HEK293T (cell line): ENCODE measurements at regions not wholly inside any gene's neighbourhood (a gene's known extent, or its start where the extent isn't known, plus 50 kb on each side); places are given as distances from the start of the nearest gene placed in this dataset.

Experiments
- CTCF ChIA-PET: fragments of 350-600 bp; formaldehyde crosslinking; extraction: SDS; loops from one replicate; lab custom pipeline; 2021; ENCODE audit warnings: antibody characterized with exemption, inconsistent platforms; lab: Yijun Ruan, JAX
- POLR2A ChIA-PET: fragments of 350-600 bp; formaldehyde crosslinking; extraction: SDS; loops from one replicate; lab custom pipeline; 2020; ENCODE audit warnings: antibody characterized with exemption, inconsistent platforms; lab: Yijun Ruan, JAX
- DNase-seq: peaks from one replicate; pipeline ENCODE4 v3.0.0; 2012; ENCODE audit warnings: mixed read lengths; ENCODE audit errors: extremely low spot score
- ARNT ChIP-seq: fragments of 450-650 bp; IDR thresholded peaks from 2 replicates; pipeline ENCODE4 v1.6.1; 2017; ENCODE audit warnings: mild to moderate bottlenecking
- BHLHE40 ChIP-seq: fragments of 450-650 bp; IDR thresholded peaks from 2 replicates; pipeline ENCODE4 v1.6.1; 2016; ENCODE audit warnings: mild to moderate bottlenecking, moderate library complexity, borderline replicate concordance
- CTBP1 ChIP-seq: fragments of 450-650 bp; IDR thresholded peaks from 2 replicates; pipeline ENCODE4 v1.6.1; 2016; ENCODE audit warnings: borderline replicate concordance
- ELF4 ChIP-seq: fragments of 450-650 bp; IDR thresholded peaks from 2 replicates; pipeline ENCODE4 v1.6.1; 2017; ENCODE audit warnings: antibody characterized with exemption
- FOXA1 ChIP-seq: fragments of 450-650 bp; IDR thresholded peaks from 2 replicates; pipeline ENCODE4 v1.6.1; 2016; ENCODE audit warnings: mild to moderate bottlenecking
- FOXK2 ChIP-seq: fragments of 450-650 bp; IDR thresholded peaks from 2 replicates; pipeline ENCODE4 v1.6.1; 2016; ENCODE audit warnings: mild to moderate bottlenecking
- FOXM1 ChIP-seq: fragments of 450-650 bp; IDR thresholded peaks from 2 replicates; pipeline ENCODE4 v1.6.1; 2017; ENCODE audit warnings: mild to moderate bottlenecking, borderline replicate concordance
- HDGF ChIP-seq: fragments of 450-650 bp; IDR thresholded peaks from 2 replicates; pipeline ENCODE4 v1.6.1; 2017; ENCODE audit warnings: antibody characterized with exemption, borderline replicate concordance
- L3MBTL2 ChIP-seq: fragments of 450-650 bp; conservative IDR thresholded peaks from 2 replicates; pipeline ENCODE4 v1.6.1; 2016; ENCODE audit warnings: mild to moderate bottlenecking
- LEF1 ChIP-seq: fragments of 450-650 bp; IDR thresholded peaks from 2 replicates; pipeline ENCODE4 v1.6.1; 2017; ENCODE audit warnings: mild to moderate bottlenecking, borderline replicate concordance
- NFRKB ChIP-seq: fragments of 450-650 bp; IDR thresholded peaks from 2 replicates; pipeline ENCODE4 v1.6.1; 2016; ENCODE audit warnings: mild to moderate bottlenecking, moderate library complexity
- PKNOX1 ChIP-seq: fragments of 450-650 bp; IDR thresholded peaks from 2 replicates; pipeline ENCODE4 v1.6.1; 2016
- SP1 ChIP-seq: fragments of 450-650 bp; IDR thresholded peaks from 2 replicates; pipeline ENCODE4 v1.6.1; 2017
- SUZ12 ChIP-seq: fragments of 450-650 bp; IDR thresholded peaks from 2 replicates; pipeline ENCODE4 v1.6.1; 2016; ENCODE audit warnings: mild to moderate bottlenecking
- TARDBP ChIP-seq: fragments of 450-650 bp; IDR thresholded peaks from 2 replicates; pipeline ENCODE4 v1.6.1; 2016
- ZNF384 ChIP-seq: fragments of 450-650 bp; IDR thresholded peaks from 2 replicates; pipeline ENCODE4 v1.6.1; 2016

- POLR2A ChIA-PET = no interaction called here
- CTCF ChIA-PET = no interaction called here
- no peak for DNase-seq
- TF ChIP-seq L3MBTL2 (no peak), FOXM1 (no peak), ELF4 (no peak), CTBP1 (no peak), TARDBP (no peak), SP1 (no peak), ARNT (no peak), PKNOX1 (no peak), FOXA1 (no peak), ZNF384 (no peak), LEF1 (no peak), BHLHE40 (no peak), NFRKB (no peak)
Observed at GRCh38 chr2:34995196-34995595, 1360.4 kb upstream of the CRIM1 start.

- POLR2A ChIA-PET = no interaction called here
- DNase-seq = no peak
- CTCF ChIA-PET = no interaction called here
- no peak for TF ChIP-seq SP1
- TF ChIP-seq NFRKB = no peak
- TF ChIP-seq SUZ12 = no peak
Observed at GRCh38 chr2:34991508-34992274, 1363.9 kb upstream of the CRIM1 start.

GRCh38 chr2:34985474-34985873 lies 1370.1 kb upstream of the CRIM1 start:
- ChIA-PET POLR2A (no interaction called here), CTCF (no interaction called here)
- no peak for DNase-seq
- TF ChIP-seq HDGF (no peak), SUZ12 (no peak), CTBP1 (no peak), ARNT (no peak), FOXK2 (no peak), L3MBTL2 (no peak), ZNF384 (no peak), FOXA1 (no peak), FOXM1 (no peak), LEF1 (no peak), PKNOX1 (no peak), TARDBP (no peak), SP1 (no peak), ELF4 (no peak), NFRKB (no peak), BHLHE40 (no peak)

- TF ChIP-seq L3MBTL2 (no peak), LEF1 (no peak), NFRKB (no peak), FOXM1 (no peak), PKNOX1 (no peak), HDGF (no peak), ELF4 (no peak), SP1 (no peak), SUZ12 (no peak), TARDBP (no peak), FOXA1 (no peak), FOXK2 (no peak), ZNF384 (no peak), CTBP1 (no peak), ARNT (no peak), BHLHE40 (no peak)
- POLR2A ChIA-PET = no interaction called here
- DNase-seq = no peak
- CTCF ChIA-PET = no interaction called here
Observed at GRCh38 chr2:34980689-34981088, 1374.9 kb upstream of the CRIM1 start.

GRCh38 chr2:34979148-34979547 lies 1376.4 kb upstream of the CRIM1 start:
- DNase-seq = no peak
- CTCF ChIA-PET = no interaction called here
- TF ChIP-seq BHLHE40 (no peak), ZNF384 (no peak), LEF1 (no peak), ELF4 (no peak), SP1 (no peak), FOXA1 (no peak), HDGF (no peak), FOXM1 (no peak), PKNOX1 (no peak), FOXK2 (no peak), L3MBTL2 (no peak), ARNT (no peak), NFRKB (no peak), CTBP1 (no peak), SUZ12 (no peak), TARDBP (no peak)
- POLR2A ChIA-PET = no interaction called here
